Tibial nerve (tissue), 3 donors: ENCODE measurements at regions not wholly inside any gene's neighbourhood (a gene's known extent, or its start where the extent isn't known, plus 50 kb on each side); places are given as distances from the start of the nearest gene placed in this dataset.

Experiments
- CTCF ChIP-seq, 5 experiments: fragments of 200-600 bp in 3 of 5; fragments of 450-650 bp in 2 of 5; sonication (generic) in 3 of 5; IDR thresholded peaks; one replicate each; pipeline ENCODE4 v1.5.1; 2016 to 2019; ENCODE audit warnings: antibody characterized with exemption in 5 of 5, mild to moderate bottlenecking in 3 of 5, moderate library complexity in 2 of 5
- POLR2A ChIP-seq, 2 donors: fragments of 450-650 bp; IDR thresholded peaks; one replicate each; pipeline ENCODE4 v1.6.1; 2017; ENCODE audit warnings: antibody characterized with exemption in 2 of 2, mild to moderate bottlenecking in 2 of 2, moderate library complexity in 2 of 2

DNA sequence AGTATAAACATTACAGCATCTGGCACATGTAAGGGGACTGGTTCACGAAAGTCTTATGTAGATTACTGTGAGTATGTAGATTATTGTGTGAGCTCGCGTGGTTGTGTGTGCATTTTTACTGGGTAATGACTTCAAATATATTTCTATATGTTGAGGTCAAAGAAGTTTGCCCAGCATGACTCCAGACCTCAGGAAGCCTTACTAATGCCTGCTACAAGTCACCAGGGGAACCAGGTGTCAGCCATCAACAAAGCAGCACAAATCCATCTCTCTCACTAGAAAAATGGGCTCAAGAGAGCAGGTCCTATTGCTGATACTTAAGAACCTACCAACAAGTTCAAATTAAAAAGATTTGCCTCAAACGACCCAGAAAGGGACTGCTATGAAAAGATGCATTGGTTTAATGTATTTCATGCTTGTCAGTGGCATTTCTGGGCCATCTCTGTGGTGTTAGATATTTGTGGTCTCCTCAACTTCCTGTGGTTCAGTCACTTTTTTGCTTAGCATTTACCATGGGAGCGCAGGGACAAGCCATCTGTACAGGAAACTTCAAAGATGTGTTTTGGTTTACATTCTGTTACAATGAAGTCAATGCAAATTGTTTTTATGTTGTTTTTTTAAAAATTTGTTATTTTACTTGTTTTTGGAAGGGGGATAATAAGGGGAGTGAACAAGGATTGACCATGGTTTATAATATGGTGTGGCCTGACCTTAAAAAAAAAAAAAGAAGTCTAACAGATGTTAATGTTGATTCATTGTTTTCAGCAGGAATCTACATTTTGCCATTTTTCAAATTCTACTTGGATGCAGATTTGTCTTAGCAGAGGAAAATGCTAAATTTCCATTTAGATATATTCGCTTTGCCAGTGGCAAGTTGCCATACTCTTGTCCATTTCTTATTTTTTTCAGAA lies 172.1 kb upstream of the ADAMTS9 start:
- TF ChIP-seq CTCF (IDR thresholded peaks at IDR 0.05) (no peak), POLR2A (IDR thresholded peaks at IDR 0.05) (no peak)
